Activated CD4-positive, alpha-beta T cell treated with anti-CD3 and anti-CD28 coated beads, Interleukin-2, Interleukin-4, amounts not matched to agents 100 ng/mL and 50 ng/mL, durations not matched to agents 16 hours and 8 hours (primary cell): ENCODE measurements at regions not wholly inside any gene's neighbourhood (a gene's known extent, or its start where the extent isn't known, plus 50 kb on each side); places are given as distances from the start of the nearest gene placed in this dataset.

Experiments used
- DNase-seq: peaks from one replicate; pipeline ENCODE4 v3.0.0-alpha.2; 2020; ENCODE audit warnings: low spot score

GRCh38 chr13:33372251-33372919 is 86.8 kb upstream of the STARD13 start:
- no peak for DNase-seq

DNA sequence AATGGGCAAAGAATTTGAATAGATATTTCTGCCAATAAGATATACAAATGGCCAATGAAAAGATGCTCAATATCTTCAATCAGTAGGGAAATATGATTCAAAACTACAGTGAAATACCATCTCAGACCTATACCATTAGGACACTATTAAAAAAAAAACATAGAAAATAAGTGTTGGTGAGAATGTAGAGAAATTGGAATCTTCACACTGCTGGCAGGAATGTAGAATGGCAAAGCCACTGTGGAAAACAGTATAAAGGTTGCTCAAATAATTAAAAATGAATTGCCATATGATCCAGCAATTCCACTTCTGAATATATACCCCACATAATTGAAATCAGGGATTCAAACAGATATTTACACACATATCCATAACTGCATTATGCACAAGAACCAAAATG is 88.1 kb upstream of the STARD13 start:
- no peak for DNase-seq

DNA sequence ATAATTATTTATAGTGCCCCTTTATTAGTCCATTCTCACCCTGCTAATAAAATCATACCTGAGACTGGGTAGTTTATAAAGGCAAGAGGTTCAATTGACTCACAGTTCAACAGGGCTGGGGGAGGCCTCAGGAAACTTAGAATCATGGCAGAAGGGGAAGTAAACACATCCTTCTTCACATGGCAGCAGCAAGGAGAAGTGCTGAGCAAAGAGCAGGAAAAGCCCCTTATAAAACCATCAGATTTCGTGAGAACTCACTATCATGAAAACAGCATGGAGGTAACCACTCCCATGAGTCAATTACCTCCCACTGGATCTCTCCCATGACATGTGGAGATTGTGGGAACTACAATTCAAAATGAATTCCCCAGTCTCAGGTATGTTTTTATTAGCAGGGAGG is 89.9 kb upstream of the STARD13 start:
- DNase-seq = no peak

DNA sequence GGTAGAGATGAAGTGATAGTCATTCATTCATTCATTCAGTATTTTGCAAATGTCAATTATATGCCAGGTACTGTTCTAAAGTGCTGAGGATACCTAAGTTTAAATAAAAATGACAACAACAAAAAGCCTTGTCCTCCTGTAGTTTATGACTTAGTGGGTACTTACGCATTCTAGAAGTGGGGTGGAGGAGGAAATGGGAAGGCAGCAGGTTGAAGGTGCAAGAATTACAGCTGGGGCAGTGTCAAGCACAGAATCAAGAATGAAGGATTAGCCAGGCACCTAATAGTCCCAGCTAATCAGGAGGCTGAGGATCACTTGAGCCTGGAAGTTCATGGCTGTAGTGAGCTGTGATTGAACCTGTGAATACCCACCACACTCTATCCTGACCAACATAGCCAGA is 90.7 kb upstream of the STARD13 start:
- no peak for DNase-seq

DNA sequence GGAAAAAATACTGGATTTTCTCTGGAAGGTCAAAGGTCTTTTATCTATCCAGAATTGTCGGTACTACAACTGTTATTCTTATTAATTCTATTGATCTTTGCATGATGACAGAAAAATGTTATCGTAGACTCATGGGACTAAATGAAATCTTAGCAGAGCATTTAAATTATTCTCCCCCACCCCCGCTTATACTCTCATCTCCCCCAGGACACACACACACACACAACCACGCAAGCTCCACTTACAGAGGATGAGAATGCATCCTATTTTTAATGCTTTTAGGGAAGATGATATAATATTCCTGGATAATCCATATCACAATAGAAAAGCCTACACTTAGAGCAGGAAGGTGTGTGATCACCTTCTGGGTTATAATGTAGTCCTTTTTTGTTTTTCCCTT is 91.9 kb upstream of the STARD13 start:
- no peak for DNase-seq

DNA sequence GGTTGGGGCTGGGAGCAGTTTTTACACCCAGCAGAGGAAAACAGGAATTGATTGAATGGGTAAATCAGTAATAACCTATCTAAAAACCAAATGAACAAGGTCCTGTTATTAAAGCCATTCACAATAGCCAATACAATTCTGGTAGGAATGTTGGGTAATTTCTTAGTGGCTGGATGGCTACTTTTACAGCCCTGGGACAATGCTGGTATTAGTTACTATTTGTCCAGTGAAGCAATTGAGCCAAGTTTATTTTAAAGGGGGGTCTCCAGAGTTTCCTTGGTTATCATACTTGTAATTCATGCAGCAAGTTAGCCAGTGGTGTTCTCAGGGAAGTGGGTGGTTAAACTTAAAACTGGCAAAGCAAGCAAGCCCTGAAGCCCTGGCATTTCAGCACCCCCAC is 92.3 kb upstream of the STARD13 start:
- DNase-seq = no peak

GRCh38 chr13:33379608-33380007 is 94.1 kb upstream of the STARD13 start:
- no peak for DNase-seq

GRCh38 chr13:33380487-33381079 is 95.0 kb upstream of the STARD13 start:
- DNase-seq = no peak

DNA sequence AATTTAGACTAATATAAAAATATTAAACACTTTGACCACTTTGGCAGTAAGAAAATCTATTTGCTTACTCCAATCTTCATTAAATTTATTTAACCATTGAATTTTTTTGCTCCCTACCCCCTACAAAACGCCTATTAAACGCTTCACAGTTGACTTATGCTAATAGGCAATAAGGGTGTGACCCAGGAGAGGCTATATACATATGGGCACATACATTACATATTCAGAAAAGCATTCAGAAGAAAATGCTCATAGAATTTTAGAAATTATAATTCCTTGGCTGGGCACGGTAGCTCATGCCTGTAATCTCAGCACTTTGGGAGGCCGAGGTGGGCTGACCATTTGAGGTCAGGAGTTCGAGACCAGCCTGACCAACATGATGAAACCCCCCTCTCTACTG is 95.6 kb upstream of the STARD13 start:
- no peak for DNase-seq

DNA sequence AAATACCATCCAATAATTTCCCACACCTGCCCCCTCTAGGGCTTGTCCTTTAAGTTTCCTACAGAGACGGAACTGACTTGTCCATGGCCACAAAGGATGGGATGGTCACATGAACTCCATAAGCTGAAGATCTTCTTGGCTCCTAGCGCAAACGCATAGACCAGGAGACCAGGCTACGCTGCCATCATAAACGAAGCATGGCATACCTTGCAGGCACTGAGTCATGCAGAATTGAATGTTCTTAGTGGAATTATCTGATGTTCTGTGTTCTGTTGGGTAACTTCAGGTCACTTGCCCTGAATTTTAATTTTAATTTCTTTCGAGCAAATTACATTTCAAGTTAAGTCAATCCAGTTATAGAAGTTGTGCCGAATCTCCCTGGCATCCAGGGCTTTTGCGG is 96.4 kb upstream of the STARD13 start:
- DNase-seq = no peak

DNA sequence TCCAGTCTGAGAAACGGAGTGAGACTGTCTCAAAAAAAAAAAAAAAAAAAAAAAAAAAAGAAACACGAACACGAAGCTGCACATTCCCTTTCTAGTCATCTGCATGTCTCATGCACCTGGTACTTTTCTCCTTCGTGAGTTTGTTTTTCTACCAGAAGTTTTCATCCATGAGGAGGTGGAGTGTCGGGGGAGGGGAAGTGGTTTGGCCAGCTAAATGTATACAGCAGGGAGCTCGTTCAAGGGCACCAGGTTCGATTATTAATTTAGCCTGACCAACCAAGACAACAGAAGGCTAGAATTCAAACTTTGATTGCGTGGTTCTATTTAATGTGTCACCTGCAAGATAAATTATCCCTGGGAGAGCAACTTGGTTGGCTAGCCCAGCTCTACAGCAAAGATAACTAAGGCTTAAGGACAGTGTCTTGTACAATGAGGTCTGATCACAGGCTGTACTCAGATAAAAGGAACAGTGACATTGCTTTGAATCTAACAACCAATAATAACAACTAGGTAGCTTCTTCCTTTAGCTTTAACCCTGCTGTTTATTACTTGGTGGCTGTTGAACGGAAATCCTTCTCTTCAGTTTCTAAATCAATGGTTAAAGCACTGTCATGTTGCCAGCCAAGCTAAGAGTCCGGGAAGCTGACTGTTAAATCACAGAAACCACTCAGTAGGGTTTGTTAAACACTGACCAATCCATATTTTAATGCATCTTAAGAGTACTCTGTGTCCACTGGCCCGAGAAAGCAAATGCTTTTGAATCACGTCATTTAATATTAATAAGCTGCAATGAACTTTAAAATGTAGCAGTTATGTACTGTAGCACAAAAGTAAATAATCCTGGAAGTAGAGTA is 98.4 kb upstream of the STARD13 start:
- no peak for DNase-seq

GRCh38 chr13:33388286-33388998 is 102.9 kb upstream of the STARD13 start:
- DNase-seq = no peak

GRCh38 chr13:33392794-33393405 is 107.3 kb upstream of the STARD13 start:
- no peak for DNase-seq

DNA sequence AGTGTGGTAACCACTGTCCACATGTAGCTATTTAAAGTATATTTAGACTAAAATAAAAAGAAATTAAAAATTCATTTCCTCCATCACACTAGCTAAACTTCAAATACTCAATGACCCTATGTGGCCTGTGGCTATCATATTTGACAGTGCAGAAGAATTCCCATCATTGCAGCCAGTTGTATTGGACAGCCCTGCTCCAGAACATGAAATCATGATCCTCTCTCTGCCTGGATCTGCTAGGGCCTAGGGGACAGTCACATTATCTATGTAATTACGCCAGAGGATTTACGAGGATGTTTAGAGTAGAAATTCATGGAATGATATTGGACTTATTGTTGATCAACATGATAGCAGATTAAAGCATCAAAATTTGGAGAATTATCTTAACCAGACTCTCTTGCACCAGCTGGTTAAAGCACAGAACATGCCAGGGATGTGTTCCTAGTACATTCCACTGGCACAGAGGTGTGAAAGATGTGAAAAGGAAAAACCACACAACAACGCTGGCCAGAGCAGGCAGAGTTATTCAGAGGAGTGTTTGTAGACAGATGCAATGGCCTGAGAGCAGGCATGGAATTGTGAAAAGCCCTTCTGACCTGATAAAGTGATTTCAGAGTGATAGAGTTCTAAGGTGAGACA is 108.9 kb upstream of the STARD13 start:
- DNase-seq = no peak

DNA sequence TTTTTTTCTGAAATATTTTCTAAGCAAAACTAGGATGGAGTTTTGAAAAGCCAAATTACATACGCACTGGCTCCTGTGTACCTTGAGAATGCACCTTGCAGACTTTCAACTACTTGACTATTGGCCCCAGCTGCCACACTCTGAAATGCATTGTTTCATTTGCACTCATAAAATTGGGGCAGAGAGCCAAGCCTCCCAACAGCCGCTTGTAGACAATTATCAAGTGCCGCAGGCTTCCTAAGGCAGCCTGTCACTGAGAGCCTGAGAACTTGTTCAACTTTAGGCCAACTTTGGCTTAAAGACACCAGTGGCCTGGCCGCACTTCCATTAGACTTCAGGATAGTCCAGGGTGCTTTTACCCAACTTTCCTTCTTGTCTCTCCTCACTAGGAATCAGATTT is 115.7 kb upstream of the STARD13 start:
- DNase-seq = no peak

DNA sequence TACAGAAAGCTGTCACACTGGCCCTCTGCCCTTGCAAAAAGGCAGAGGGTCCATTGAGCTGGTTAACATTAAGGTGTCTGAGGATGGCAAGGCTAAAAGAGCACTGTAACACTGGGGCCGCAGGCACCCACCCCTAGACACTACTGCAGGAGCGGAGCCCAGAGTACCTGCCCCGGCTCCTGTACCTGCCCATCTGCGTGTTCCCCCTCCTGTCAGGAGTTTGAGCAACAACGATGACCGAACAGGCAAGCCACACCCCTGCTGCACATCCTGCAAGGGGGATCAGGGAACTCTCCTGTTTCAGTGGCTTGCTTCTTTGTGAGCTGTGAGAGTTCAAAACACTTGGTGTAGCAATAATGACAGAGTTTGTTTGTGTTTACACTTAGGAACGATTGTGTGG is 117.4 kb upstream of the STARD13 start:
- DNase-seq = no peak

GRCh38 chr13:33403807-33404362 is 118.3 kb upstream of the STARD13 start:
- DNase-seq = no peak

GRCh38 chr13:33405371-33405770 is 119.8 kb upstream of the STARD13 start:
- no peak for DNase-seq

DNA sequence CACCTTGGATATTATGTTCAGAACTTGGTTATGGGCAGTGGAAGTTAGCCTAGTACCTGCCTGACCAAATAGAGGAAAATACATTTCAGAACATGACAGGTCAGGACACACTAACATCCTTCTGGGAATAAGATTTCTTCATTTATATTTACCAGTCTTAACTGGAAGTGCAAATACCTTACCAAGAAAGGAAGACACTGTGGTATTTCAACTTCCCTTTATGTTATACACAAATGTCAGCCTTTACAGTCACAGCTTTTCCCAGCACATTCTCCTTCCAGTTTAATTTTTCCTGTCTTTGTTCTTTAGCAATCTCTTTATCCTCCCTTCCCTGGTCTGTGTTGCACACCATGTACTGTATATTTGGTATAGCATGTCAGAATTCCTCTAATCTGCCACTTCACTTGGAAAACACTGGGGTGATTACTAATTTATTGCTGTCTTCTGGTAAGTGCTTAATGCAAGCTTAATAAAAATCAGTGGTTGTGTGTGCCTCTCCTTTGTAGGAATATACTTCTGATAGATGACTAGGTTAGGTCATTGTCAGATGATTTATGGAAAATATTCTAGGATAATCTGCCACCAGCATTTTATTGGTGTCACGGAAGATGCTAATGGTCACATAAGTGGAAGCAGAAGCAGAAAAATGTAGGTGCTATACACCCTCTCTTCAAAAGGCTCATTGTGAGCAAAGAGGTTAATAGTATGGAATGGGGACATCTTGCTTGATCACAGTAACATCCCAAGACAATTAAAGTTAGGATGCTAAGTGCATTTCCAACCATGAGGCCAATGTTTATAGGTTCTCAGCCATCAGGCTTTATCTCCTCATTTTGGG is 124.3 kb upstream of the STARD13 start:
- no peak for DNase-seq

DNA sequence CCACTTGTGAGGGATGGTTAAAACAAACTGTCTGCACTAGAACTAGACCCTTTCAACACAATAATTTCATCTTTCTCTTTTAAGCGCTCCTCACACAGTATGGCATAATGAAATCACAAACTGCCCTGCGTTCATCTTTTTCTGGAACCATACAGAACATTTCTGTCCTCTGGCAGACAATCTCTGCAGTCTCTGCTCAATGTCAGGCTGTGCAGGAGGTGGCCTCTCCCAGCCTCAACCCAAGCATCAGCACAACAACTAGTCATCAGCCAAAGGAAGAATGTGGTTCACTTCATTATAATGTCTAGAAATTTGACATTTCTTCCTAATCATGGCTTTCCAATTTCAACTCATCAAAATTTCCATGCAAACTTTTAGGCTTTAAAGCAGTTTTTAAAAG is 125.1 kb upstream of the STARD13 start:
- DNase-seq = no peak

- no peak for DNase-seq
Observed at GRCh38 chr13:33411312-33411711, 125.8 kb upstream of the STARD13 start.
